HFFc6 (cell line): ENCODE measurements at regions not wholly inside any gene's neighbourhood (a gene's known extent, or its start where the extent isn't known, plus 50 kb on each side); places are given as distances from the start of the nearest gene placed in this dataset.

Experiments used
- DNase-seq: peaks from one replicate; pipeline ENCODE4 v3.0.0-alpha.2; 2018
- H3K27ac Mint-ChIP-seq: 2 replicates; pipeline ENCODE4 v1.8.0; 2020; ENCODE audit warnings: mild to moderate bottlenecking, mixed read lengths
- H3K27me3 Mint-ChIP-seq: 2 replicates; pipeline ENCODE4 v1.8.0; 2021; ENCODE audit warnings: mild to moderate bottlenecking, moderate library complexity, mixed read lengths; ENCODE audit not compliant: insufficient read depth
- H3K36me3 Mint-ChIP-seq: 2 replicates; pipeline ENCODE4 v1.8.0; 2021; ENCODE audit warnings: low read depth, mixed read lengths
- H3K4me1 Mint-ChIP-seq: 2 replicates; pipeline ENCODE4 v1.8.0; 2020; ENCODE audit warnings: low read depth, mixed read lengths
- H3K4me3 Mint-ChIP-seq: 2 replicates; pipeline ENCODE4 v1.8.0; 2020; ENCODE audit warnings: mild to moderate bottlenecking, moderate library complexity, mixed read lengths
- H3K9me3 Mint-ChIP-seq: 2 replicates; pipeline ENCODE4 v1.8.0; 2020; ENCODE audit warnings: mild to moderate bottlenecking, mixed read lengths
- CTCF ChIP-seq: fragments of 200-600 bp; sonication (generic); IDR thresholded peaks from 2 replicates; pipeline ENCODE4 v1.5.0; 2021; ENCODE audit warnings: antibody characterized with exemption, mild to moderate bottlenecking

DNA sequence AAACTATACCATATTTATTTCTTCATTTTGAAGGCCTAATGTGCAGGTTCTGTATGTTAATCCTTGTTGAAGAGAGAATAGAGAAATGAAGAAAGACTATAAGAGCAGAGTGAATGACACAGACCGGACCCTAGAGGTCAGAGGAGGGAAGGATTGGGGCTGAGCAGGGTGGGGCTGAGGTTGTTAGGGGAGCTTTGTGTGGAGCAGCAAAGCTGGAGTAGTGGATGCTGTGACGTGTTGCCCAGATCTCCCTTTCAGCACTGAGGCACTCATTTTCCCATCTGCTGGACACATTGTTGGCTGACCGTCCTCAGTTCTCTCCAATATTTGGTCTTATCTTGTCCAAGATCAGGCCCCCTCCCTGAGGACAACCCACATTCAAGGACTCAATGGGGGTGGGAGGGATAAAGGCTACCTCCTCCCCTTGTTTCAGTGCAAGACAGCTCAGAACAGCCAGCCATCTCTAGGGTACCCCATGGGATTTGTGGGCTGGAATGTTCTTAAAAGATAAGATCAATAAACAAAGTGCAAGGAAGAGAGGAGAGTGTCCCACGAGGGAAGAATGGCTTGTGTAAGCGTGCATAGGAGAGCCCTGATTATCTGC is 143.6 kb downstream of the TDRD15 start:
- Mint-ChIP-seq H3K36me3 (peaks cover 3% of the 10 kb centered on the region; the same call in 1 of the 2 replicates), H3K9me3 (peaks cover 72% of the 10 kb centered on the region), H3K4me1 (no peaks in the 10 kb centered on the region), H3K27me3 (peaks cover 1% of the 10 kb centered on the region; the same call in 1 of the 2 replicates), H3K27ac (no peak overlapping the region), H3K4me3 (no peak overlapping the region)
- no peak for TF ChIP-seq CTCF
- no peak for DNase-seq

- Mint-ChIP-seq H3K27me3 (peaks cover 1% of the 10 kb centered on the region; the same call in 1 of the 2 replicates), H3K4me1 (no peaks in the 10 kb centered on the region), H3K4me3 (no peak overlapping the region), H3K9me3 (peaks cover 74% of the 10 kb centered on the region), H3K36me3 (peaks cover 4% of the 10 kb centered on the region; the same call in 1 of the 2 replicates), H3K27ac (no peak overlapping the region)
- no peak for DNase-seq
- TF ChIP-seq CTCF, result no peak
These were observed 144.6 kb downstream of the TDRD15 start for GRCh38 chr2:21268197-21268877.

- Mint-ChIP-seq H3K27ac (no peak overlapping the region), H3K4me3 (no peak overlapping the region), H3K9me3 (peaks cover 78% of the 10 kb centered on the region), H3K27me3 (peaks cover 1% of the 10 kb centered on the region; the same call in 1 of the 2 replicates), H3K36me3 (peaks cover 4% of the 10 kb centered on the region; the same call in 1 of the 2 replicates), H3K4me1 (no peaks in the 10 kb centered on the region)
- no peak for DNase-seq
- TF ChIP-seq CTCF, result no peak
These were observed 145.1 kb downstream of the TDRD15 start for GRCh38 chr2:21268878-21269224.

DNA sequence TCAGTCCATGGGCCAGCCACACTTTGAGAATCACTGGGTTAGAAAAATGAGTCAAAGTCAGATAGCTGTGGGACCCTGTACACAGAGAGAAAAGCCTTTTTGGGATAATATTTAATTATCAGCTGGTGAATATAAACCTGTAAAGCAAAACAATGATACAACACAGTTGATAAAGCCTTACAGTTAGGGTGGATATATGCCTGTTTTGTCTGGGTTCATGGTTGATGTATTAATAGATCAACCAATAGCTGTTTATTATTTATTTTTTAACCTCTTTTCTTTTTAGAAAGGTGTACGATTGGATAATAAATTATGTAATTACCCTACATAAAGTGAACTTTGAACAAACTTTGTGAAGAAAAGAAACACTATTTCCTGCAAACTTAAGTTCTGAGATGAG is 145.6 kb downstream of the TDRD15 start:
- TF ChIP-seq CTCF, result no peak
- peaks cover 4% of the 10 kb centered on the region; the same call in 1 of the 2 replicates for H3K36me3 Mint-ChIP-seq
- H3K9me3 Mint-ChIP-seq, result peaks cover 83% of the 10 kb centered on the region
- no peak for DNase-seq
- H3K4me1 Mint-ChIP-seq, result no peaks in the 10 kb centered on the region
- no peak overlapping the region for H3K4me3 Mint-ChIP-seq
- peaks cover 1% of the 10 kb centered on the region; the same call in 1 of the 2 replicates for H3K27me3 Mint-ChIP-seq
- no peak overlapping the region for H3K27ac Mint-ChIP-seq

- H3K27ac Mint-ChIP-seq, result no peak overlapping the region
- no peak for TF ChIP-seq CTCF
- H3K9me3 Mint-ChIP-seq, result peaks cover 89% of the 10 kb centered on the region
- no peak for DNase-seq
- no peaks in the 10 kb centered on the region for H3K4me1 Mint-ChIP-seq
- H3K27me3 Mint-ChIP-seq, result peaks cover 1% of the 10 kb centered on the region; the same call in 1 of the 2 replicates
- H3K36me3 Mint-ChIP-seq, result peaks cover 4% of the 10 kb centered on the region; the same call in 1 of the 2 replicates
- H3K4me3 Mint-ChIP-seq, result no peak overlapping the region
These were observed 146.3 kb downstream of the TDRD15 start for GRCh38 chr2:21270083-21270491.
